Neural progenitor cell (in vitro differentiated cells): ENCODE measurements at regions not wholly inside any gene's neighbourhood (a gene's known extent, or its start where the extent isn't known, plus 50 kb on each side); places are given as distances from the start of the nearest gene placed in this dataset.

ENCODE experiments used
- CTCF ChIP-seq: fragments of 200-600 bp; sonication (generic); IDR thresholded peaks from 2 replicates; pipeline ENCODE4 v1.5.1; 2017; ENCODE audit warnings: antibody characterized with exemption, mild to moderate bottlenecking
- EZH2 ChIP-seq: fragments of 200-600 bp; sonication (generic); IDR thresholded peaks from 2 replicates; pipeline ENCODE4 v1.6.1; 2017; ENCODE audit warnings: antibody characterized with exemption, mild to moderate bottlenecking, moderate library complexity
- EZH2phosphoT487 ChIP-seq: fragments of 200-600 bp; sonication (generic); IDR thresholded peaks from 2 replicates; pipeline ENCODE4 v1.6.1; 2017; ENCODE audit warnings: antibody characterized with exemption

- TF ChIP-seq CTCF (peak; percentile 77), EZH2 (no peak), EZH2phosphoT487 (no peak)
Observed at GRCh38 chr3:182490596-182491491, 302.5 kb upstream of the ATP11B start.
